Vagina (tissue), 2 donors: ENCODE measurements at regions not wholly inside any gene's neighbourhood (a gene's known extent, or its start where the extent isn't known, plus 50 kb on each side); places are given as distances from the start of the nearest gene placed in this dataset. TPM values are rescaled to one million over a fixed set of nuclear protein-coding genes. Genes with fewer than 3 reads are reported as not detected.

ENCODE experiments used
- DNase-seq, 2 donors: peaks; one replicate each; pipeline ENCODE4 v3.0.0-alpha.2; 2017; ENCODE audit errors: extremely low spot score in 2 of 2
- H3K27ac ChIP-seq: fragments of 200-600 bp; sonication (generic); one replicate; pipeline ENCODE4 v1.5.1; 2019
- H3K27me3 ChIP-seq: fragments of 200-600 bp; sonication (generic); one replicate; pipeline ENCODE4 v1.5.1; 2019
- H3K36me3 ChIP-seq, 2 donors: fragments of 200-600 bp; sonication (generic); one replicate each; pipeline ENCODE4 v1.5.1; 2017 to 2019
- H3K4me1 ChIP-seq: fragments of 200-600 bp; sonication (generic); one replicate; pipeline ENCODE4 v1.5.1; 2019
- H3K4me3 ChIP-seq, 2 donors: fragments of 200-600 bp; sonication (generic); 1 replicate in 1 of 2; 2 replicates in 1 of 2; pipeline ENCODE4 v1.5.1; 2016 to 2019
- H3K9me3 ChIP-seq: fragments of 200-600 bp; sonication (generic); one replicate; pipeline ENCODE4 v1.5.1; 2019
- POLR2A ChIP-seq, 2 donors: fragments of 450-650 bp; IDR thresholded peaks; one replicate each; pipeline ENCODE4 v1.6.1; 2017; ENCODE audit warnings: antibody characterized with exemption in 2 of 2, mild to moderate bottlenecking in 2 of 2, moderate library complexity in 2 of 2
- POLR2AphosphoS5 ChIP-seq, 2 donors: sonication (generic); formaldehyde crosslinking; IDR thresholded peaks; one replicate each; pipeline ENCODE4 v1.9.0; 2017; ENCODE audit warnings: antibody characterized with exemption in 2 of 2, mild to moderate bottlenecking in 2 of 2, low read depth in 1 of 2; ENCODE audit not compliant: insufficient read depth in 1 of 2
- intact Hi-C: fragments of 100-400 bp; cut with DNase I; formaldehyde crosslinking; loops from one replicate; pipeline ENCODE4 v1.15.1; 2023
- small RNA-seq: library from RNA; depleted of rRNA; stranded (forward); fragments of <200 nt; gene quantifications from one replicate; pipeline ENCODE3, GENCODE V24; 2016
- TF ChIP-seq, protein P1 (sequence below), 3 experiments: fragments of 450-650 bp in 2 of 3; fragments of 200-600 bp in 1 of 3; sonication (generic) in 1 of 3; IDR thresholded peaks; one replicate each; pipeline ENCODE4 v1.5.1; 2017 to 2019; ENCODE audit warnings: antibody characterized with exemption in 3 of 3, mild to moderate bottlenecking in 2 of 3, moderate library complexity in 2 of 3

DNA sequence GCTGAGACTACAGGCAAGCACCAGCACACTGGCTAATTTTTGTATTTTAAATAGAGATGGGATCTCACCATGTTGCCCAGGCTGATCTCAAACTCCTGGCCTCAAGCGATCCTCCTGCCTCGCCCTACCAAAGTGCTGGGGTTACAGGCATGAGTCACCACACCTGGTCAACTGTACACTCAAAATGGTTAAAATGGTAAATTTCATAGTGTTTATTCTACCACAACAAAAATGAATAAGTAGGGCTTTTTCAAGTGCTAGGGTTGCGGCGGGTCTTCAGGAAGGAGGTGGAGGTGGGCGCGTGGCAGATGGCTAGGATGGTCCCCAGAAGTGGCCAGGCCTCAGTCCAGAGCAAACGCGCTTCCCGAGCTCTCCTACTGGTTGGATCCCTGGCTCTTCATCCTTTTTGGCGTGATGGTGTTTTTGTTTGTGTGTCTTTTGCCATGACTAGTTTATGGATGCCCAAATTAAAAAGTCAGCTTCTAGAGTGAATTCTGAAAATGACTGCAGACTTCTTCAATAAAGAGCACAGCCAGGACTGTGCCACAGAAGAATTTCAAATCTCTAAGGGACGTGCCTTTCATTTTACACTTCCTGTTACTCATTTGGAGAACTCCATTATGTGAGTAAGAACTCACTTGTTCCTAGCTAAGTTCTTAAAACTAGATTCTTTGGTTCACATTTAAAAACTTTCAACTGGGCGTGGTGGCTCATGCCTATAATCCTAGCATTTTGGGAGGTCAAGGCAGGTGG lies 73.9 kb downstream of the TMEM130 start:
- Histone ChIP-seq H3K9me3 (no peaks in the 10 kb centered on the region), H3K4me3 (no peak overlapping the region), H3K36me3 (no peaks in the 10 kb centered on the region), H3K27ac (no peak overlapping the region), H3K4me1 (no peaks in the 10 kb centered on the region), H3K27me3 (no peaks in the 10 kb centered on the region)
- TF ChIP-seq, protein P1, sequence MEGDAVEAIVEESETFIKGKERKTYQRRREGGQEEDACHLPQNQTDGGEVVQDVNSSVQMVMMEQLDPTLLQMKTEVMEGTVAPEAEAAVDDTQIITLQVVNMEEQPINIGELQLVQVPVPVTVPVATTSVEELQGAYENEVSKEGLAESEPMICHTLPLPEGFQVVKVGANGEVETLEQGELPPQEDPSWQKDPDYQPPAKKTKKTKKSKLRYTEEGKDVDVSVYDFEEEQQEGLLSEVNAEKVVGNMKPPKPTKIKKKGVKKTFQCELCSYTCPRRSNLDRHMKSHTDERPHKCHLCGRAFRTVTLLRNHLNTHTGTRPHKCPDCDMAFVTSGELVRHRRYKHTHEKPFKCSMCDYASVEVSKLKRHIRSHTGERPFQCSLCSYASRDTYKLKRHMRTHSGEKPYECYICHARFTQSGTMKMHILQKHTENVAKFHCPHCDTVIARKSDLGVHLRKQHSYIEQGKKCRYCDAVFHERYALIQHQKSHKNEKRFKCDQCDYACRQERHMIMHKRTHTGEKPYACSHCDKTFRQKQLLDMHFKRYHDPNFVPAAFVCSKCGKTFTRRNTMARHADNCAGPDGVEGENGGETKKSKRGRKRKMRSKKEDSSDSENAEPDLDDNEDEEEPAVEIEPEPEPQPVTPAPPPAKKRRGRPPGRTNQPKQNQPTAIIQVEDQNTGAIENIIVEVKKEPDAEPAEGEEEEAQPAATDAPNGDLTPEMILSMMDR (IDR thresholded peaks at IDR 0.05) = no peak
- TF ChIP-seq POLR2AphosphoS5 (IDR thresholded peaks at IDR 0.05; ENCODE audit: insufficient read depth in 1 of 2, low read depth in 1 of 2) = no peak
- TF ChIP-seq POLR2A (IDR thresholded peaks at IDR 0.05) = no peak
- intact Hi-C loops = no loop called here
- DNase-seq = no peak

Small RNAs in the stretch of these regions (small RNA-seq; reads per million reads assigned to genes)
- not detected for gene RNU6-393P
